IMR-90 (cell line): ENCODE measurements at regions not wholly inside any gene's neighbourhood (a gene's known extent, or its start where the extent isn't known, plus 50 kb on each side); places are given as distances from the start of the nearest gene placed in this dataset.

ENCODE experiments used
- ATAC-seq: fragments of 200-7000 bp; cut with Tn5 transposase; 2 replicates; pipeline ENCODE4 v1.9.1; 2020; ENCODE audit warnings: low read depth, mild to moderate bottlenecking, moderate library complexity
- BruUV-seq: library from RNA; stranded (reverse); fragments of 400-500 nt; replicated peaks from 2 replicates; lab custom pipeline; 2021; lab: Mats Ljungman, UMichigan
- CTCF ChIA-PET: fragments of 300-600 bp; formaldehyde crosslinking; extraction: SDS; loops from one replicate; lab custom pipeline; 2021; ENCODE audit warnings: antibody characterized with exemption; lab: Yijun Ruan, JAX
- POLR2A ChIA-PET: fragments of 300-600 bp; sonication (Branson Sonifier 250); formaldehyde crosslinking; loops from one replicate; lab custom pipeline; 2022; ENCODE audit warnings: antibody characterized with exemption; ENCODE audit not compliant: unreplicated experiment; lab: Charles Lee
- DNase-seq: peaks from one replicate; pipeline ENCODE4 v3.0.0; 2013
- H2AFZ ChIP-seq: replicated peaks from 2 replicates; pipeline ENCODE3; 2013; ENCODE audit warnings: low read length, mild to moderate bottlenecking; ENCODE audit not compliant: poor library complexity
- H2AK5ac ChIP-seq: 2 replicates; pipeline ENCODE4 v1.6.1; 2013; ENCODE audit warnings: low read depth, low read length, inconsistent platforms
- H2AK9ac ChIP-seq: replicated peaks from 2 replicates; pipeline ENCODE3; 2013; ENCODE audit warnings: mild to moderate bottlenecking, low read depth, low read length, moderate library complexity; ENCODE audit not compliant: poor library complexity
- H2BK120ac ChIP-seq: 2 replicates; pipeline ENCODE4 v1.6.1; 2013; ENCODE audit warnings: low read depth, low read length, inconsistent platforms
- H2BK15ac ChIP-seq: 3 replicates; pipeline ENCODE4 v1.6.1; 2013; ENCODE audit warnings: low read depth, low read length, inconsistent platforms
- H2BK20ac ChIP-seq: 2 replicates; pipeline ENCODE4 v1.6.1; 2013; ENCODE audit warnings: low read depth, mild to moderate bottlenecking, inconsistent platforms, low read length, moderate library complexity
- H2BK5ac ChIP-seq: 2 replicates; pipeline ENCODE4 v1.6.1; 2013; ENCODE audit warnings: mild to moderate bottlenecking, low read depth, low read length, inconsistent platforms; ENCODE audit not compliant: poor library complexity, severe bottlenecking
- H3K14ac ChIP-seq: replicated peaks from 2 replicates; pipeline ENCODE4 v1.6.1; 2013; ENCODE audit warnings: low read depth, low read length, inconsistent platforms
- H3K18ac ChIP-seq: 2 replicates; pipeline ENCODE4 v1.6.1; 2013; ENCODE audit warnings: low read depth, low read length, control low read depth
- H3K23ac ChIP-seq: 2 replicates; pipeline ENCODE4 v1.6.1; 2013; ENCODE audit warnings: low read depth, low read length, inconsistent platforms
- H3K27ac ChIP-seq: 2 replicates; pipeline ENCODE4 v1.5.1; 2013; ENCODE audit warnings: mild to moderate bottlenecking, control low read depth, low read length; ENCODE audit not compliant: insufficient read depth
- H3K27me3 ChIP-seq: 2 replicates; pipeline ENCODE4 v1.6.1; 2013; ENCODE audit warnings: low read length; ENCODE audit not compliant: control insufficient read depth, insufficient read depth
- H3K36me3 ChIP-seq: 2 replicates; pipeline ENCODE4 v1.6.1; 2013; ENCODE audit warnings: low read length, mixed read lengths; ENCODE audit not compliant: control insufficient read depth, insufficient read depth
- H3K4ac ChIP-seq: 2 replicates; pipeline ENCODE4 v1.6.1; 2013; ENCODE audit warnings: low read depth, low read length, inconsistent platforms
- H3K4me1 ChIP-seq: 2 replicates; pipeline ENCODE4 v1.6.1; 2013; ENCODE audit warnings: low read length, mixed read lengths; ENCODE audit not compliant: control insufficient read depth, insufficient read depth
- H3K4me2 ChIP-seq: 2 replicates; pipeline ENCODE4 v1.6.1; 2013; ENCODE audit warnings: low read depth, mild to moderate bottlenecking, control low read depth, low read length, moderate library complexity
- H3K4me3 ChIP-seq: 2 replicates; pipeline ENCODE4 v1.5.1; 2013; ENCODE audit warnings: low read depth, mild to moderate bottlenecking, control low read depth, low read length, moderate library complexity; ENCODE audit not compliant: insufficient read depth
- H3K56ac ChIP-seq: 2 replicates; pipeline ENCODE4 v1.6.1; 2013; ENCODE audit warnings: low read length, inconsistent platforms; ENCODE audit not compliant: insufficient read depth; ENCODE audit errors: extremely low read depth
- H3K79me1 ChIP-seq, 2 experiments: 2 replicates each; pipeline ENCODE4 v1.6.1; 2013; ENCODE audit warnings: low read length in 2 of 2, inconsistent platforms in 1 of 2, low read depth in 1 of 2
- H3K9ac ChIP-seq: 2 replicates; pipeline ENCODE4 v1.6.1; 2013; ENCODE audit warnings: low read depth, low read length, control low read depth
- H3K9me1 ChIP-seq: 2 replicates; pipeline ENCODE4 v1.6.1; 2013; ENCODE audit warnings: low read length, inconsistent platforms; ENCODE audit not compliant: insufficient read depth
- H3K9me3 ChIP-seq: 2 replicates; pipeline ENCODE4 v1.6.1; 2013; ENCODE audit warnings: low read length; ENCODE audit not compliant: control insufficient read depth, insufficient read depth
- H4K20me1 ChIP-seq: 2 replicates; pipeline ENCODE4 v1.6.1; 2013; ENCODE audit warnings: low read length, inconsistent platforms; ENCODE audit not compliant: insufficient read depth
- H4K5ac ChIP-seq: 2 replicates; pipeline ENCODE4 v1.6.1; 2013; ENCODE audit warnings: mild to moderate bottlenecking, low read depth, low read length, control low read depth
- H4K8ac ChIP-seq, 2 experiments: 2 replicates each; pipeline ENCODE4 v1.6.1; 2013; ENCODE audit warnings: low read depth in 2 of 2, low read length in 2 of 2, control low read depth in 1 of 2, inconsistent platforms in 1 of 2
- H4K91ac ChIP-seq: 2 replicates; pipeline ENCODE4 v1.6.1; 2013; ENCODE audit warnings: low read depth, low read length, inconsistent platforms; ENCODE audit not compliant: insufficient read depth
- CEBPB ChIP-seq: IDR thresholded peaks from 2 replicates; pipeline ENCODE4 v1.6.1; 2012; ENCODE audit warnings: low read depth, low read length, improper control_type of control experiment
- MAFK ChIP-seq: IDR thresholded peaks from 2 replicates; pipeline ENCODE4 v1.6.1; 2012; ENCODE audit warnings: low read depth, low read length, improper control_type of control experiment
- NFE2L2 ChIP-seq: fragments of 150-350 bp; IDR thresholded peaks from 2 replicates; pipeline ENCODE4 v1.6.1; 2016; ENCODE audit warnings: low read depth, mild to moderate bottlenecking, low read length
- RAD21 ChIP-seq: IDR thresholded peaks from 2 replicates; pipeline ENCODE4 v1.6.1; 2012; ENCODE audit warnings: low read length, improper control_type of control experiment
- RCOR1 ChIP-seq: IDR thresholded peaks from 2 replicates; pipeline ENCODE4 v1.6.1; 2012; ENCODE audit warnings: mild to moderate bottlenecking, low read length, improper control_type of control experiment; ENCODE audit not compliant: insufficient replicate concordance
- WGBS, 2 experiments: methylation state at CpG; one replicate each; pipeline versions ENCODE4 v1.1.5 to v1.1.7; 2013; ENCODE audit warnings: missing lambda C conversion rate in 2 of 2; ENCODE audit not compliant: insufficient read length in 1 of 2; ENCODE audit errors: extremely low coverage in 2 of 2; 5-methylcytosine and 5-hydroxymethylcytosine counted together
- dilution Hi-C: fragments of 300-500 bp; cut with HindIII; formaldehyde crosslinking; loops from one replicate; pipeline ENCODE4 v1.14.3; 2018; ENCODE audit warnings: low sequenced_read_pairs; ENCODE audit not compliant: unreplicated experiment
- in situ Hi-C: fragments of 300-500 bp; cut with MboI; formaldehyde crosslinking; loops from 3 replicates; pipeline ENCODE4 v1.14.3; 2019; ENCODE audit warnings: low sequenced_read_pairs, inconsistent platforms, mixed read lengths
- intact Hi-C: fragments of 100-400 bp; cut with micrococcal nuclease; formaldehyde crosslinking; loops from 2 replicates; pipeline ENCODE4 v1.10.0; 2022
- TF ChIP-seq, protein P1 (sequence below): fragments of 150-350 bp; IDR thresholded peaks from 2 replicates; pipeline ENCODE4 v1.6.1; 2017; ENCODE audit warnings: mild to moderate bottlenecking, antibody characterized with exemption, low read length, low read depth
- TF ChIP-seq, protein P2 (sequence below): fragments of 150-350 bp; IDR thresholded peaks from 2 replicates; pipeline ENCODE4 v1.6.1; 2016; ENCODE audit warnings: low read depth, mild to moderate bottlenecking, low read length, moderate library complexity, borderline replicate concordance
- TF ChIP-seq, protein P3 (sequence below): conservative IDR thresholded peaks from 2 replicates; pipeline ENCODE4 v1.5.1; 2012; ENCODE audit warnings: mild to moderate bottlenecking, low read depth, low read length, improper control_type of control experiment

DNA sequence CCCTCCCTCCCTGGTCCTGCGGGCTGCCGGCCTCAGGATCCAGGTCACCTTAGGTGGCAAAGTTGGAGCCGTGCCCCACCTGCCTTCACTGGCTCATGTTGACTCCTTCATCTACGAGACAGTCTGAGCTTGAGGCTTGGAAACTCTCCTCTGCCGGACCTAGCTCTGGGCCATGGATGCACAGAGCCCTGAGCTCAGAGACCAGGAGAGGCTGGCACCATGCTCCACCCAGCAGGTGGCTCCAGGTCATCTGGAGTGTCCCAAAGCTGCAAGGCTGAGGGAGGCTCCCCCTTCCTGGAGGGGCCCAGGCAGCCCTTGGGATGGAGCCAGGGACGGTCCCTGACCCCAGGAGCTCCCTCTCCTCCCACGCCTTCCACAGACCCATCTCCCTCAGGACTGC lies 81.3 kb downstream of the PDGFA start:
- peaks cover 5% of the 10 kb centered on the region for H3K9me3 ChIP-seq
- POLR2A ChIA-PET: no interaction called here

More for the DNA sequence above, 81.3 kb downstream of the PDGFA start:
- no peak overlapping the region for H2AK5ac ChIP-seq
- H2AK9ac ChIP-seq: peak overlapping the region; percentile 55
- no peak overlapping the region for H2BK120ac ChIP-seq
- H4K20me1 ChIP-seq: no peaks in the 10 kb centered on the region
- CTCF ChIA-PET: no interaction called here
- no peak overlapping the region for H2BK20ac ChIP-seq
- H3K4me1 ChIP-seq: peaks cover 2% of the 10 kb centered on the region; the same call in 1 of the 2 replicates
- no peak overlapping the region for H3K23ac ChIP-seq
- no peak overlapping the region for H3K14ac ChIP-seq
- in situ Hi-C loops: no loop called here
- H3K79me1 ChIP-seq: no peaks in the 10 kb centered on the region
- H3K27me3 ChIP-seq: peaks cover 33% of the 10 kb centered on the region
- no peak overlapping the region for H4K91ac ChIP-seq
- no peak overlapping the region for H3K56ac ChIP-seq
- TF ChIP-seq, protein P1, sequence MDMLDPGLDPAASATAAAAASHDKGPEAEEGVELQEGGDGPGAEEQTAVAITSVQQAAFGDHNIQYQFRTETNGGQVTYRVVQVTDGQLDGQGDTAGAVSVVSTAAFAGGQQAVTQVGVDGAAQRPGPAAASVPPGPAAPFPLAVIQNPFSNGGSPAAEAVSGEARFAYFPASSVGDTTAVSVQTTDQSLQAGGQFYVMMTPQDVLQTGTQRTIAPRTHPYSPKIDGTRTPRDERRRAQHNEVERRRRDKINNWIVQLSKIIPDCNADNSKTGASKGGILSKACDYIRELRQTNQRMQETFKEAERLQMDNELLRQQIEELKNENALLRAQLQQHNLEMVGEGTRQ: no peak
- TF ChIP-seq RAD21: no peak
- no peak for TF ChIP-seq CEBPB
- no peak for TF ChIP-seq RCOR1
- TF ChIP-seq, protein P2, sequence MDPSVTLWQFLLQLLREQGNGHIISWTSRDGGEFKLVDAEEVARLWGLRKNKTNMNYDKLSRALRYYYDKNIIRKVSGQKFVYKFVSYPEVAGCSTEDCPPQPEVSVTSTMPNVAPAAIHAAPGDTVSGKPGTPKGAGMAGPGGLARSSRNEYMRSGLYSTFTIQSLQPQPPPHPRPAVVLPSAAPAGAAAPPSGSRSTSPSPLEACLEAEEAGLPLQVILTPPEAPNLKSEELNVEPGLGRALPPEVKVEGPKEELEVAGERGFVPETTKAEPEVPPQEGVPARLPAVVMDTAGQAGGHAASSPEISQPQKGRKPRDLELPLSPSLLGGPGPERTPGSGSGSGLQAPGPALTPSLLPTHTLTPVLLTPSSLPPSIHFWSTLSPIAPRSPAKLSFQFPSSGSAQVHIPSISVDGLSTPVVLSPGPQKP: no peak
- no peak for TF ChIP-seq MAFK
- no peak for TF ChIP-seq NFE2L2
- TF ChIP-seq, protein P3, sequence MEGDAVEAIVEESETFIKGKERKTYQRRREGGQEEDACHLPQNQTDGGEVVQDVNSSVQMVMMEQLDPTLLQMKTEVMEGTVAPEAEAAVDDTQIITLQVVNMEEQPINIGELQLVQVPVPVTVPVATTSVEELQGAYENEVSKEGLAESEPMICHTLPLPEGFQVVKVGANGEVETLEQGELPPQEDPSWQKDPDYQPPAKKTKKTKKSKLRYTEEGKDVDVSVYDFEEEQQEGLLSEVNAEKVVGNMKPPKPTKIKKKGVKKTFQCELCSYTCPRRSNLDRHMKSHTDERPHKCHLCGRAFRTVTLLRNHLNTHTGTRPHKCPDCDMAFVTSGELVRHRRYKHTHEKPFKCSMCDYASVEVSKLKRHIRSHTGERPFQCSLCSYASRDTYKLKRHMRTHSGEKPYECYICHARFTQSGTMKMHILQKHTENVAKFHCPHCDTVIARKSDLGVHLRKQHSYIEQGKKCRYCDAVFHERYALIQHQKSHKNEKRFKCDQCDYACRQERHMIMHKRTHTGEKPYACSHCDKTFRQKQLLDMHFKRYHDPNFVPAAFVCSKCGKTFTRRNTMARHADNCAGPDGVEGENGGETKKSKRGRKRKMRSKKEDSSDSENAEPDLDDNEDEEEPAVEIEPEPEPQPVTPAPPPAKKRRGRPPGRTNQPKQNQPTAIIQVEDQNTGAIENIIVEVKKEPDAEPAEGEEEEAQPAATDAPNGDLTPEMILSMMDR: no peak
- intact Hi-C loops: no loop called here
- H3K4me3 ChIP-seq: no peak overlapping the region
- no peaks in the 10 kb centered on the region for H3K9me1 ChIP-seq
- BruUV-seq: no TSS peak
- no peak overlapping the region for H3K27ac ChIP-seq
- DNase-seq: no peak
- H3K4ac ChIP-seq: no peak overlapping the region
- no peak overlapping the region for H3K4me2 ChIP-seq
- WGBS, 2 experiments: 60% methylated on average over 2 of the region's 7 CpGs; no CpG with 5 or more reads in 1 of the 2 experiments
- no peaks in the 10 kb centered on the region for H3K36me3 ChIP-seq
- dilution Hi-C loops: no loop called here
- H4K8ac ChIP-seq: no peak overlapping the region
- H3K18ac ChIP-seq: no peak overlapping the region
- no peak overlapping the region for H2BK15ac ChIP-seq
- H2AFZ ChIP-seq: peak overlapping the region; percentile 32
- no peak for ATAC-seq
- H3K9ac ChIP-seq: no peak overlapping the region
- H4K5ac ChIP-seq: no peak overlapping the region
- no peak overlapping the region for H2BK5ac ChIP-seq
